Stimulated activated CD8-positive, alpha-beta memory T cell treated with anti-CD3 and anti-CD28 coated beads, Interleukin-7, amount 100 ng/mL, for 48 hours (primary cell): ENCODE measurements at regions not wholly inside any gene's neighbourhood (a gene's known extent, or its start where the extent isn't known, plus 50 kb on each side); places are given as distances from the start of the nearest gene placed in this dataset.

Source experiments
- DNase-seq, 2 donors: peaks; one replicate each; pipeline ENCODE4 v3.0.0-alpha.2; 2020; ENCODE audit warnings: low read depth in 1 of 2; ENCODE audit errors: extremely low read depth in 1 of 2

DNA sequence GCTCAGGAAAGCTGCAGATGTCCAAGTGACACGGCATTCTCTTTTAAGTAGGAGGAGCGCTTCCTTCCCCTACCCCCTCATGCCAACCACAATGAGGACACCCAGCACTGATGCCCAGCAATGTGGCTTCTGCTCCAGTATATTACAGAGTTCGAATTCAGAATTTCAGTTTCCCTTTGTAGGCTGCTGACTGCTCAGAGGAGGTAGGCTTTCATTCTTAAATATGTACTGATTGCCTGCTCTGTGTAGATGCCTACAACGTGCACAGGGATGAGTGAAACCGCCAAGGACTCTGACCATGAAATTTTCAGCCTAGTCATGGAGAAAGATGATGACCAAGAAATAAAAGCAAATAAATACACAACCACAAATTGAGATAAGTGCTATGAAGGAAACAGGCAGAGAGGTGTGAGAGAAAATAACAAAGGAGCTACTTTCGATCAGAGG is 50.9 kb upstream of the TNFAIP3 start:
- no peak for DNase-seq

DNA sequence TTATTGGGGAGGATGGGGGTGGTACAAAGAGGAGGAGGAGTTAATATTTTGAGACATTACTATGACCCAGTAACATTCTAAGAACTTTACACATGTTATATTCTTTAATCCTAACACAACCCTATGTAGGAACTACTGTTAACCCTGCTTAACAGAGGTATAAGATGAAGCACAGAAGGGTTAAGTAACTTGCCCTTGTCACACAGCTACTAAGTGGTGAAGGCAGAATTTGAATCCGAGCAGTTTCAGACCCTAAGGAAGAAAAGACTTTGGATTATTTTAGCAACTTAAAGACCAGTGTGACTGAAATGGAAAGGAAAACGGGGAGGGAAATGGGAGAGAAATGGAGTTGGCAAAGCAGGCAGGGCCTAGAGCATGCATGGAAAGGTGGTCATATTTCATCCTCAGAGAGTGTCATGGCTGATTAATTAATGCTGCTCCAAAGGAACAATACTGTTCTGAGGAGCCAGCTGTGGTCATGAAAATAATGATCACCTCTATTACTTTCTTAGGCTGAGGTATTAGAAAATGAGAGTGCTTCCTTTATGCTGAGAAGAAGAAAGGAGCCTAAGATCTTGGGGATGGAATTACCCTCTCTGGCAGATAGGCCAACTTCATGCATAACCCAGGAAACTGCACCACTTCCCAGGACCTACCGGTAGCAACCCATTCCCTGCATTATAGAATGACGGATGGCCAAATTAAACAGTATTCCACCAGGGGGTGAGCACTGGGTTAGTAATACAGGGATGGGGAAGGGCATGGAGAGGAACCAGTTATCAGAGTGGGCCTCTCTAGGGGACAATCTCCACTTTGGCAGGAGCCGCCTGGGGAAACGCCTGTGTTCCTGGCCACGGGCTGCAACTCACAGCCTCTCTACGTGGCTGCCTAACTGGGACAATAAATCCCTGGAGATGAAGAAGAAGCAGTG is 50.1 kb upstream of the TNFAIP3 start:
- no peak for DNase-seq
